NB4 (cell line): ENCODE measurements at regions not wholly inside any gene's neighbourhood (a gene's known extent, or its start where the extent isn't known, plus 50 kb on each side); places are given as distances from the start of the nearest gene placed in this dataset.

Experiments used
- POLR2A ChIP-seq: IDR thresholded peaks from 2 replicates; pipeline ENCODE4 v1.6.1; 2011; ENCODE audit warnings: mild to moderate bottlenecking; ENCODE audit not compliant: insufficient read length; ENCODE audit errors: extremely low read depth
- TF ChIP-seq, protein P1 (sequence below): IDR thresholded peaks from one replicate; pipeline ENCODE4 v1.5.1; 2012; ENCODE audit warnings: low read depth, low read length

DNA sequence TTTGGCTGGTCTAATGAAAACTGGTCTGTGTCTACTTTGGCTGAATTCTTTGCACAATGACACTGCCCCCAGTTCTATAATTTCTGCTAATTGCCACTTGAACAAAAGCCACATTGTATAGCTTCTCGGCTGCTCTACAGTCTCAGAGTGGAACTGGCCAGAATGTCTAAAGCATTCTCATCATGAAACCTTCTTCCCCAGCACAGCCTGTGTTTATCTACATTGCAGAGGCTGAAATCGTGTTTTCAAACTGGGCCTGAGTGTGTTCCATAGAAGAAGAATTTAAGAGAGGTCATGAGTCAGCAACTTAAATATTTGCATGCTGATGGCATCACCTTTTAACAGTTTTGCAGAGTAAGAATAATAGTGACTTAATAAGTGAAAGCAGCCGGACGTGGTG, 177.2 kb downstream of the BUB3 start:
- no peak for TF ChIP-seq POLR2A
- TF ChIP-seq, protein P1, sequence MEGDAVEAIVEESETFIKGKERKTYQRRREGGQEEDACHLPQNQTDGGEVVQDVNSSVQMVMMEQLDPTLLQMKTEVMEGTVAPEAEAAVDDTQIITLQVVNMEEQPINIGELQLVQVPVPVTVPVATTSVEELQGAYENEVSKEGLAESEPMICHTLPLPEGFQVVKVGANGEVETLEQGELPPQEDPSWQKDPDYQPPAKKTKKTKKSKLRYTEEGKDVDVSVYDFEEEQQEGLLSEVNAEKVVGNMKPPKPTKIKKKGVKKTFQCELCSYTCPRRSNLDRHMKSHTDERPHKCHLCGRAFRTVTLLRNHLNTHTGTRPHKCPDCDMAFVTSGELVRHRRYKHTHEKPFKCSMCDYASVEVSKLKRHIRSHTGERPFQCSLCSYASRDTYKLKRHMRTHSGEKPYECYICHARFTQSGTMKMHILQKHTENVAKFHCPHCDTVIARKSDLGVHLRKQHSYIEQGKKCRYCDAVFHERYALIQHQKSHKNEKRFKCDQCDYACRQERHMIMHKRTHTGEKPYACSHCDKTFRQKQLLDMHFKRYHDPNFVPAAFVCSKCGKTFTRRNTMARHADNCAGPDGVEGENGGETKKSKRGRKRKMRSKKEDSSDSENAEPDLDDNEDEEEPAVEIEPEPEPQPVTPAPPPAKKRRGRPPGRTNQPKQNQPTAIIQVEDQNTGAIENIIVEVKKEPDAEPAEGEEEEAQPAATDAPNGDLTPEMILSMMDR = no peak
